SK-N-SH (cell line): ENCODE measurements at regions not wholly inside any gene's neighbourhood (a gene's known extent, or its start where the extent isn't known, plus 50 kb on each side); places are given as distances from the start of the nearest gene placed in this dataset.

Source experiments
- CTCF ChIA-PET: fragments of 300-600, 350-600 bp; formaldehyde crosslinking; extraction: SDS; loops from one replicate; lab custom pipeline; 2021; lab: Yijun Ruan, JAX
- POLR2A ChIA-PET: fragments of 350-600 bp; sonication (Branson Sonifier 250); formaldehyde crosslinking; extraction: SDS; loops from one replicate; lab custom pipeline; 2020; ENCODE audit warnings: antibody characterized with exemption, inconsistent platforms; lab: Yijun Ruan, JAX
- DNase-seq: peaks from one replicate; pipeline ENCODE4 v3.0.0; 2012
- H2AFZ ChIP-seq: fragments of 200-600 bp; sonication (generic); 2 replicates; pipeline ENCODE4 v1.8.1; 2016; ENCODE audit warnings: antibody characterized with exemption, mild to moderate bottlenecking, low read depth
- H3F3A ChIP-seq: fragments of 200-600 bp; sonication (generic); replicated peaks from 2 replicates; pipeline ENCODE3; 2016; ENCODE audit warnings: antibody characterized with exemption, mild to moderate bottlenecking; ENCODE audit not compliant: insufficient read depth
- H3K27ac ChIP-seq, 2 experiments: fragments of 200-500 bp in 1 of 2; fragments of 200-600 bp in 1 of 2; sonication (Bioruptor generic) in 1 of 2; sonication (generic), shearing (Covaris generic) in 1 of 2; 2 replicates each; pipeline versions ENCODE4 v1.5.1 to v1.6.1; 2014 to 2016; ENCODE audit warnings: low read depth in 2 of 2, inconsistent platforms in 1 of 2, low read length in 1 of 2, mild to moderate bottlenecking in 1 of 2, mixed read lengths in 1 of 2
- H3K27me3 ChIP-seq: fragments of 200-600 bp; sonication (generic), shearing (Covaris generic); 2 replicates; pipeline ENCODE4 v1.6.1; 2016; ENCODE audit warnings: mixed run types; ENCODE audit not compliant: insufficient read depth
- H3K36me3 ChIP-seq, 2 experiments: fragments of 200-500 bp in 1 of 2; fragments of 200-600 bp in 1 of 2; sonication (Bioruptor generic) in 1 of 2; sonication (generic) in 1 of 2; replicated peaks in 1 of 2; 2 replicates each; pipeline versions ENCODE3 to v1.5.1; 2014 to 2016; ENCODE audit warnings: low read length in 1 of 2, mild to moderate bottlenecking in 1 of 2; ENCODE audit not compliant: insufficient read depth in 2 of 2, control insufficient read depth in 1 of 2
- H3K4me1 ChIP-seq, 2 experiments: fragments of 200-500 bp in 1 of 2; fragments of 200-600 bp in 1 of 2; sonication (Bioruptor generic) in 1 of 2; sonication (generic), shearing (Covaris generic) in 1 of 2; 2 replicates each; pipeline versions ENCODE4 v1.5.1 to v1.6.1; 2014 to 2016; ENCODE audit warnings: low read depth in 1 of 2, low read length in 1 of 2, mixed run types in 1 of 2; ENCODE audit not compliant: insufficient read depth in 2 of 2, control insufficient read depth in 1 of 2
- H3K4me2 ChIP-seq: fragments of 200-600 bp; sonication (generic), shearing (Covaris generic); 2 replicates; pipeline ENCODE4 v1.6.1; 2017; ENCODE audit warnings: mixed run types
- H3K4me3 ChIP-seq, 2 experiments: fragments of 200-500 bp in 1 of 2; fragments of 200-600 bp in 1 of 2; sonication (Bioruptor generic) in 1 of 2; sonication (generic), shearing (Covaris generic) in 1 of 2; 2 replicates each; pipeline versions ENCODE4 v1.5.1 to v1.8.1; 2014 to 2016; ENCODE audit warnings: low read depth in 2 of 2, inconsistent platforms in 1 of 2, low read length in 1 of 2, mild to moderate bottlenecking in 1 of 2, mixed read lengths in 1 of 2, moderate library complexity in 1 of 2
- H3K79me2 ChIP-seq: fragments of 200-600 bp; sonication (generic); 2 replicates; pipeline ENCODE4 v1.8.1; 2017; ENCODE audit warnings: mild to moderate bottlenecking; ENCODE audit not compliant: insufficient read depth
- H3K9ac ChIP-seq: fragments of 200-600 bp; sonication (generic); 2 replicates; pipeline ENCODE4 v1.6.1; 2017; ENCODE audit warnings: mixed run types
- H3K9me2 ChIP-seq: fragments of 200-600 bp; sonication (generic); 2 replicates; pipeline ENCODE4 v1.6.1; 2017; ENCODE audit warnings: mixed run types
- H3K9me3 ChIP-seq: fragments of 200-600 bp; sonication (generic); 2 replicates; pipeline ENCODE4 v1.6.1; 2017; ENCODE audit warnings: mixed run types, mild to moderate bottlenecking, moderate library complexity
- H4K20me1 ChIP-seq: fragments of 200-600 bp; sonication (generic); 2 replicates; pipeline ENCODE4 v1.6.1; 2017; ENCODE audit warnings: mild to moderate bottlenecking, mixed run types; ENCODE audit not compliant: insufficient read depth
- CHD2 ChIP-seq: fragments of 150-350 bp; IDR thresholded peaks from 2 replicates; pipeline ENCODE4 v1.6.1; 2018; ENCODE audit warnings: low read length; ENCODE audit not compliant: partially characterized antibody
- CTCF ChIP-seq: fragments of 200-600 bp; sonication (generic); IDR thresholded peaks from 2 replicates; pipeline ENCODE4 v1.6.1; 2017; ENCODE audit warnings: antibody characterized with exemption, mild to moderate bottlenecking, moderate library complexity
- ELF1 ChIP-seq: IDR thresholded peaks from 2 replicates; pipeline ENCODE4 v1.4.0; 2012
- GATA2 ChIP-seq: sonication (generic); formaldehyde crosslinking; IDR thresholded peaks from 2 replicates; pipeline ENCODE4 v1.5.0; 2020; ENCODE audit warnings: mild to moderate bottlenecking, missing genetic modification reagents
- MXI1 ChIP-seq: IDR thresholded peaks from 2 replicates; pipeline ENCODE4 v1.6.1; 2012; ENCODE audit warnings: mild to moderate bottlenecking, low read depth, low read length, improper control_type of control experiment
- NRF1 ChIP-seq: IDR thresholded peaks from 2 replicates; pipeline ENCODE4 v1.6.1; 2012; ENCODE audit warnings: low read depth, mild to moderate bottlenecking, low read length
- POLR2AphosphoS5 ChIP-seq: IDR thresholded peaks from 2 replicates; pipeline ENCODE4 v1.6.1; 2012; ENCODE audit warnings: low read depth, low read length
- RFX5 ChIP-seq: IDR thresholded peaks from 2 replicates; pipeline ENCODE4 v1.6.1; 2012; ENCODE audit warnings: mild to moderate bottlenecking, improper control_type of control experiment, low read length
- TCF12 ChIP-seq: IDR thresholded peaks from 2 replicates; pipeline ENCODE4 v1.4.0; 2012
- TEAD4 ChIP-seq: IDR thresholded peaks from 2 replicates; pipeline ENCODE4 v1.4.0; 2012; ENCODE audit warnings: mild to moderate bottlenecking, borderline replicate concordance; ENCODE audit not compliant: insufficient read depth
- USF2 ChIP-seq: fragments of 150-350 bp; IDR thresholded peaks from 2 replicates; pipeline ENCODE4 v1.6.1; 2017; ENCODE audit warnings: antibody characterized with exemption, low read length, low read depth, borderline replicate concordance
- YY1 ChIP-seq: IDR thresholded peaks from 2 replicates; pipeline ENCODE4 v1.4.0; 2012; ENCODE audit warnings: low read depth, mild to moderate bottlenecking
- WGBS: methylation state at CpG from one replicate; pipeline ENCODE4 v1.1.6; 2017; ENCODE audit warnings: low lambda C conversion rate; 5-methylcytosine and 5-hydroxymethylcytosine counted together
- TF ChIP-seq, protein P1 (sequence below): IDR thresholded peaks from 2 replicates; pipeline ENCODE4 v1.6.1; 2012; ENCODE audit warnings: mild to moderate bottlenecking, low read depth, low read length, moderate library complexity

DNA sequence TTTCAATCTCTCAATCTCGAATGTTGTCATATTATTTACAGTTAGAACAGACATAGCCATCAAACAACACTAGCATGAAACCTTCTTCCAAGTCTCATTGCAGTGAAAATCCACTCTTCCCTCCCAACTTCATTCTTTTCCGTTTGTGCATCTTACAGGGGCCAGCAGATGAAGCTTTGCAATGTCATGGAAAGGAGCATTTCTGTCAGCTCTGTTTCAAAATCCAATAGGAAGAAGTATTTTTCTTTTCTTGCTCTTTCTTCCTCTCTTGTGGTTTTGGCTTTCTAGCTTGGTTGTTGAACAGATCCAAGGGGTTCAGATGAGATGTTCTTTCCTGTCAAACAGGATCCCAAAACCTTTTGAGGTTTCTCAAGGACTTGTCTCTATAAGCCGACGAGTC lies 416.6 kb downstream of the AEBP2 start:
- Histone ChIP-seq H3K9me2 (no peaks in the 10 kb centered on the region), H3K4me2 (no peak overlapping the region), H3K79me2 (no peaks in the 10 kb centered on the region), H3K4me3 (no peak overlapping the region), H3K4me1 (no peaks in the 10 kb centered on the region; a peak in 1 of 4 replicates), H3F3A (peaks cover 5% of the 10 kb centered on the region), H3K27ac (no peak overlapping the region), H3K27me3 (no peaks in the 10 kb centered on the region), H3K36me3 (no peaks in the 10 kb centered on the region), H4K20me1 (no peaks in the 10 kb centered on the region), H2AFZ (no peak overlapping the region), H3K9me3 (0 out of 2 replicates have a peak, but pooled peaks cover 8% of the 10 kb centered on the region), H3K9ac (no peak overlapping the region)
- ChIA-PET CTCF (no interaction called here), POLR2A (no interaction called here)
- TF ChIP-seq, protein P1, sequence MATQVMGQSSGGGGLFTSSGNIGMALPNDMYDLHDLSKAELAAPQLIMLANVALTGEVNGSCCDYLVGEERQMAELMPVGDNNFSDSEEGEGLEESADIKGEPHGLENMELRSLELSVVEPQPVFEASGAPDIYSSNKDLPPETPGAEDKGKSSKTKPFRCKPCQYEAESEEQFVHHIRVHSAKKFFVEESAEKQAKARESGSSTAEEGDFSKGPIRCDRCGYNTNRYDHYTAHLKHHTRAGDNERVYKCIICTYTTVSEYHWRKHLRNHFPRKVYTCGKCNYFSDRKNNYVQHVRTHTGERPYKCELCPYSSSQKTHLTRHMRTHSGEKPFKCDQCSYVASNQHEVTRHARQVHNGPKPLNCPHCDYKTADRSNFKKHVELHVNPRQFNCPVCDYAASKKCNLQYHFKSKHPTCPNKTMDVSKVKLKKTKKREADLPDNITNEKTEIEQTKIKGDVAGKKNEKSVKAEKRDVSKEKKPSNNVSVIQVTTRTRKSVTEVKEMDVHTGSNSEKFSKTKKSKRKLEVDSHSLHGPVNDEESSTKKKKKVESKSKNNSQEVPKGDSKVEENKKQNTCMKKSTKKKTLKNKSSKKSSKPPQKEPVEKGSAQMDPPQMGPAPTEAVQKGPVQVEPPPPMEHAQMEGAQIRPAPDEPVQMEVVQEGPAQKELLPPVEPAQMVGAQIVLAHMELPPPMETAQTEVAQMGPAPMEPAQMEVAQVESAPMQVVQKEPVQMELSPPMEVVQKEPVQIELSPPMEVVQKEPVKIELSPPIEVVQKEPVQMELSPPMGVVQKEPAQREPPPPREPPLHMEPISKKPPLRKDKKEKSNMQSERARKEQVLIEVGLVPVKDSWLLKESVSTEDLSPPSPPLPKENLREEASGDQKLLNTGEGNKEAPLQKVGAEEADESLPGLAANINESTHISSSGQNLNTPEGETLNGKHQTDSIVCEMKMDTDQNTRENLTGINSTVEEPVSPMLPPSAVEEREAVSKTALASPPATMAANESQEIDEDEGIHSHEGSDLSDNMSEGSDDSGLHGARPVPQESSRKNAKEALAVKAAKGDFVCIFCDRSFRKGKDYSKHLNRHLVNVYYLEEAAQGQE, result no peak
- TF ChIP-seq YY1 (no peak), TEAD4 (no peak), GATA2 (CRISPR knock-in tag) (no peak), CHD2 (no peak), POLR2AphosphoS5 (no peak), CTCF (no peak), NRF1 (no peak), TCF12 (no peak), ELF1 (no peak), MXI1 (no peak)
- WGBS, result 80% methylated on average over 4 of the region's 4 CpGs
- DNase-seq, result no peak

DNA sequence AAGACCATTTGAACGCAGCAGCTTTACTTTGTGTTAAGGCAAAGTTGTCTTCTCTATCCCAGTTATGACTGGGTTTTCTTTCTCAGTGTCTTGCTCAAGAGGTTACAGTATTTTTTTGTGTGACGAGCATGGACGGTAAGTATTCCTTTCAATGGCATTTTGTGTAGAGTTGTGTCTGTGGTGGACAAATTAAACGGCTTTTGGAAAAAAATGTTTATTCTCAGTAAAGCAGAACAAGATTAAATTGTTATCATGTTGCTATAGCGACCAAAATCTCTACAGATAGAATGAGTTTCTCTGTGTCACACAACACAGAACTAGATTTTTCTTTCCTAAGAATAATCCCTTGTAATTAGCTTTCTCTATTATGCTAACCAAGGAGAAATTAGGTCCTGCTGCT lies 417.1 kb downstream of the AEBP2 start:
- CTCF ChIA-PET, result no interaction called here
- Histone ChIP-seq H3K4me1 (no peaks in the 10 kb centered on the region; a peak in 1 of 4 replicates), H3K9me2 (no peaks in the 10 kb centered on the region), H3K4me2 (no peak overlapping the region), H3K27me3 (no peaks in the 10 kb centered on the region)
- DNase-seq, result no peak
- TF ChIP-seq NRF1 (no peak), TEAD4 (no peak), GATA2 (CRISPR knock-in tag) (no peak), RFX5 (no peak), USF2 (no peak)
- TF ChIP-seq, all 33 proteins: peak for 0
- Histone ChIP-seq H3K9ac (no peak overlapping the region), H2AFZ (no peak overlapping the region), H3K9me3 (0 out of 2 replicates have a peak, but pooled peaks cover 8% of the 10 kb centered on the region), H3K79me2 (no peaks in the 10 kb centered on the region), H3K4me3 (no peak overlapping the region), H4K20me1 (no peaks in the 10 kb centered on the region), H3K36me3 (no peaks in the 10 kb centered on the region), H3K27ac (no peak overlapping the region), H3F3A (no peaks in the 10 kb centered on the region)
- WGBS, result 74% methylated on average over 5 of the region's 5 CpGs
- POLR2A ChIA-PET, result no interaction called here
